ENCODE measurements at regions not wholly inside any gene's neighbourhood (a gene's known extent, or its start where the extent isn't known, plus 50 kb on each side); places are given as distances from the start of the nearest gene placed in this dataset.
"Not testable (repeated sequence)": the region's sequence is repeated elsewhere in the genome, so short reads cannot be mapped to it uniquely, and the experiment has no call there.

DNA sequence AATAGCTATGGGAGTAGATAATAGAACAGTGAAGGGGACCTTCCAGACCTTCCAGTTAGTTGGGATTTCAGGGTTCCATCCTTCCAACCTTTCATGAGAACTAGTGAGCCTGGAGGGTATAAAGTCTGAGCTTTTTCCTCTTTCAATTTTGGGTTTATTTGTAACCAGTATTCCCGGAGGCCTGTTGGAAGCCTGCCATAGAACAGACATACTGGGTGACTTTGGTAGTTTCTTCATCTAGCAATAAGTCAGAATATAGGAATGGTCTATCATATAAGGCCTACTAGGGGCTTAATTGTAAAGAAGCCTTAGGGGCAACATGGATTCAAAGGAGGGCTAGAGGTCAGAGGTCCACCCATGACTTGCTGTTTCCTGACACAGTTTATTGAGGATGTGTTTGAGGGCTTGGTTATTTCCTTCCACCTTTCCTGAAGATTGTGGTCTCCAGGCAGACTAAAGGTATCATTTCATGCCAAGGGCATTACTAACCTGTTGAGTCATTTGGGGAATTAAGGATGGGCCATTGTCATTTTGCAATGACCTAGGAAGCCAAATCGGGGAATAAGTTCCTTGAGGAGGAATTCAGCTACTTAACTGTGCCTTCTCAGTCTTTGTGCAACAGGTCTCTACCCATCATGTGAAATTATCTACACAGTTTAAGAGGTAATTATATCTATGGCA lies 410.3 kb downstream of the SLC6A15 start:
- DNase-seq (ENCODE audit: low read depth in 2 of 2) = no peak

DNA sequence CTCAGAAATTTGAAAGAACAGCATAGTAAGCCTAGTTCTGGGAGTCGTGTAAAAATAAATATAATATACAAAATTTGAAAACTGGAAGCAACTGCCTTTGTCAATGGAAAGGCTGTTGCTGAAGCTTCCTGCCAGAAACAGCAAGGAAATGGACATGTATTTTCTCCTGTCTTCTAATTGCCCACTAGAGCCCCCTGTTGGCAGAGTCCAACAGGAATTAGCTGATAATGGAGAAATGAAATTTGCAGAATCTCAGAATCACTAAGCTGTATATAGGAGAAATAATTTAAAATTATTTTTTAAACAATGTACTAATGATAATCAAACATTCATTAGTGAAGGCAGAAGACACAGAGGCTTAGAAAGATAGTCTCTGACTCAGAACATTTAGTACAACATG lies 414.8 kb downstream of the SLC6A15 start:
- no peak for DNase-seq (ENCODE audit: low read depth in 2 of 2)

DNA sequence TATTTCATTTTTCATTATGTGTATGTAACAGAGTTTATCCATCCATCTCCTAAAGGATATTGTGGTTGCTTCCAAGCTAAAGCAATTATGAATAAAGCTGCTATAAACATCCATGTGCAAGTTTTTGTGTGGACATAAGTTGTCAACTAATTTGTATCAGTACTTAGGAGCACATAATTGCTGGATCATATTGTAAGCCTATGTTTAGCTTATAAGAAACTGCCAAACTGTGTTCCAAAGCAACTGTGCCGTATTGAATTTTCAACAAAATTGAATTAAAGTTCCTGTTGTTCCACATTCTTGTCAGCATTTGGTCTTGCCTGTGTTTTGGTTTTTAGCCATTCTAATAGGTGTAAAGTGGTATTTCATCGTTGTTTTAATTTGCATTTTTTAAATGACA lies 416.9 kb downstream of the SLC6A15 start:
- no peak for DNase-seq (ENCODE audit: low read depth in 2 of 2)

DNA sequence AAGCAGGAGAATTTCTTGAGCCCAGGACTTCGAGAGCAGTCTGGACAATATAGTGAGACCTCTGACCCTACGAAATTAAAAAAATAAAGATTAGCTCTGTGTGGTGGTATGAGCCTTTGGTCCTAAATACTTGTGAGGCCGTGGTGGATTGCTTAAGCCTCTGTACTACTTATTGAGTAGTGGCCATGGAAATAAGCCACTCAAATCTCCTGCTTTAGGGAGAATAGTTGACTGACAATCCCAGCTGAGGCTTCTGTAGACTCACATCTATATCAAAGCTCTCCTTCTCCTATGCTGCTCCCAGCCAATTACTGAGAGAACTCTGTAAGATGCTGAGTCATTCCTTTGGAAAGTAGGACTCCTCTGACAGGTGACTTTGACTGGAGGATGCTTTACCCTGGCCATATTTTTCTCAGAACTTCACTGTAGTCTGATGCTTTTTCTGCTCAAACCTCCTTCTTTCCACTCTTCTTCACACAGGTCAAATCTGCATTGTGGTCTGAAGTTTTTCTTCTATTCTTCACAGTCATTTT lies 420.2 kb downstream of the SLC6A15 start:
- no peak for DNase-seq (ENCODE audit: low read depth in 2 of 2)

DNA sequence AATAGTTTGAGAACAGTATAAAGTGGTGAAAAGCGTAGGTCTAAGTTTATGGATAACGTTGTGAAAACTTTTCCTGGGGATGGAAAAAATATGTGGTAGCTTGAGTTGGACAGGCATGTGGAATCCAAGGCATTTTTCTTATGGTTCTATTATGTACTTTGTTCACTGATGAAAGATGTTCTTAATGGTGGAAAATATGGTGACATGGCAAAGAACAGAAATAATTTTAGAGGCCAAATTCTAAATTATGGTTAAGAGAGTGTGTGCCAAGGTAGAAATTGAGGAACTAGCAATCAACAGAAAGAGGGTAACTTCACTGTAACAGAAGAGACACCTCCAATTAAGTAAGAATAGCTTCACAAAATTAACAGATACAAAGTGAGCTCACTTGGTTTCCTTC lies 427.8 kb downstream of the SLC6A15 start:
- DNase-seq (ENCODE audit: low read depth in 2 of 2) = no peak

DNA sequence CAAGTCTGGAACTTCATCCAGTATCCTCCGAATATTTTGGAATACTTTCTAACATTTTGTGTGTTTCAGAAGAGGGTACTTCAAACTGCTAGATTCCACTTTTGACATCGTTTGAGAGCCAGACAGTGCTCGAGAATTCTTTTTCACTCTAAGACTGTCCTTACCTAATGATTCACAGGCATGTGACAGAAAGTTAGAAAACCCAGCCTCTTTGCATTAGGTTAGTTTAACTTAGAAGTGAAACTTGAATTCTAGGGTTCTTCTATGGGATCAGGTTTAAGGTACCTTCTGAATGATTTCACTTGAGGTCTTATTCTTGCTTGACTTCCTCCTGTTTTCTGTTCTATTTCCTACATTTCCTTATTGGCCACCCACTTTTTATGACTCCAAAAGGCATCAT lies 431.8 kb downstream of the SLC6A15 start:
- no peak for DNase-seq (ENCODE audit: low read depth in 2 of 2)

DNA sequence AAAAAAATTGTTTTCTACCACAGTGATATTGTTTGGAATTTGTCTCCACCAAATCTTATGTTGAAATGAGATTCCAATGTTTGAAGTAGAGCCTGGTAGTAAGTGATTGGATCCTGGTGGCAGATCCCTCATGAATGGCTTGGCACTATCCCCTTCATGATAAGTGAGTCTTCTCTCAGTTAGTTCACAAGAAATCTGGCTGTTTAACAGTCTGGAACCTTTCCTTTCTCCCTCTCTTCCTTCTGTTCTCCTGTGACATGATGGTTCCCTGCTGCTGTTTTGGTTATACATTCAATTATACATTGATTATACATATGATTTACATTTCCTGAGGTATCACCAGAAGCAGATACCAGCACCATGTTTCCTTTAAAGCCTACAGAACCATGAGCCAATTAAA lies 442.2 kb downstream of the SLC6A15 start:
- DNase-seq (ENCODE audit: low read depth in 2 of 2) = no peak

DNA sequence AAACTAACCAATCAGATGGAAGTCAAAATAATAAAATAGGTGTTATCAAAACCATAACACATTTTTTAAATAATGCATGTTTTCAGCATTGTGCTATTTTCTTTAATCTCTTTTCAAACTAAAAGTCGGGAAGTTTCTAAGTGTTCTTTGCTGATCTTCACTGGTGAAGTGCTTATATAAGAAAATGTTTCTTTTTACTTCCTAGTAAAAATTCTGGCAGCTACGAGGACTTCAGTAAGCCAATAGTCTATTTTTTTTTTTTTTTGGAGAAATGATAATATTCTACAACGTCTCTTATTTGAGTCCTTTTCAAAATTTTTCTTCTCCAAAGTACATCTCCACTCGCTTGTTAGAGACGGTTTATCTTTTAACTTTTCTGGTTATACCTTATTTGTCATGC lies 448.0 kb downstream of the SLC6A15 start:
- no peak for DNase-seq (ENCODE audit: low read depth in 2 of 2)

DNA sequence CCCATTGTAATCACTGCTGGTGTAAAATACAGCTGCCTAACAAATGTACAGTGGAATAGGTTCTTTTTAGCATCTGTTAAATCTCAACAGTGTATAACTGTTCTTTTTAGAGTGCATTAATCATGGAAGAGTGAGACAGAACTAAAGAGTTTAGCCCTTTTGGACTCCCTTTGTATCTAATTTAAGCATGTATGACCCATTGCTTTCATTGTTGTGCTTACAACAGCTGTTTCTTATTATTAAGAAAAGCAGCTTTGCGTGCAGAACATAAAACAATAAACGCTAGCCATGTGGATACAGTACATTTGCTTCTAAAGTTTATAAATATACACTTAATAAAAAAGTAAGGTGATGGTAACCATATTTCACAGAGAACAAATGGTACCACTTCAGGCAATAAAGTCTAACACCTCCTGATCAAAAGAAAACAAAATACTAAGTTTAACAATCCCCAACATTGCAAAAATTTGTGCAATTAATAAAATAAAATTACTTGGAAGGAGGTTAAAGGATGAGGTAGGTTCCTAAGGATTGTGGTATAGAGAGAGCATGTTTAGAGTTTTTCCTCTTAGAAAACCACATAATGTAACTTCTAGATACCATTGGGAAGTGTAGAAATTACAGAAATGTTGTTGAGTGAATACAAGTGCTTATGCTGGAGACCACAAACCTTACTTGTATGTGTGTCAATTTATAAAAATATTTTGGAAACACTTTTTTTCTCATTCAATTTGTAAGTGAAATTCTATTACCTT lies 448.7 kb downstream of the SLC6A15 start:
- no peak for DNase-seq (ENCODE audit: low read depth in 2 of 2)

DNA sequence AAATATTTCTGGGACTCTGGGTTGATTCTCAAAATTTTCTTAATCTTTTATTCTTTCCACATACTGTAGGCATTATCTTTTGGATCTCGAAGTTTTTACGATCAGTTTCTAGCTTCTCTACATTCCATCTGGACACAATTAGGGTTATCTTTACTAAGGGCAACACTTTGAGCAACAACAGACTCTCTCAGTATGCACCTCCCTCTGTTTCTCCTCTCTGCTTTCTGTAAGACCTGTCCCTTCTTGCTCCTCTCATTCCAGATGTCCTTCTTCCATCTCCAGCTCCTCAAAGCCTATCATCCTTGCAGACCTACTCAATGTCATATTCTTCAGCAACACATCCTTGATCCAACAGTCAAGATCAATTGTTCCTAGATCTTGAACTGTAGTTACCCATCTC lies 457.0 kb downstream of the SLC6A15 start:
- no peak for DNase-seq (ENCODE audit: low read depth in 2 of 2)

DNA sequence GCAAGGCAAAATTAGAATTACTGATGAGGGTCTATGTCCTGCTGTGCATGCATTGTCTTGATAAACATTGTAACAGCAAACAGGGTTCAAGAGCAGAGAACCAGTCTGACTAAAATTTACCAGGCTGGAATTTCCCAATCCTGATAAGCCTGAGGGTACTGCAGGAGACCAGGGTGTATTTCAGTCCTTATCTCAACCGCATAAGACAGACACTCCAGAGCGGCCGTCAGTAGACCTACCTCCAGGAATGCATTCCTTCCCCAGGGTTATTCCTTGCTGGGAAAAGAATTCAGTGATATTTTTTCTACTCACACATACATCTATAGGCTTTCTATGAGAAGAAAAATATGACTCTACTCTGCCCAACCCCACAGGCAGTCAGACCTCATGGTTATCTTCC lies 466.1 kb downstream of the SLC6A15 start:
- DNase-seq (ENCODE audit: low read depth in 2 of 2) = not testable (repeated sequence)

DNA sequence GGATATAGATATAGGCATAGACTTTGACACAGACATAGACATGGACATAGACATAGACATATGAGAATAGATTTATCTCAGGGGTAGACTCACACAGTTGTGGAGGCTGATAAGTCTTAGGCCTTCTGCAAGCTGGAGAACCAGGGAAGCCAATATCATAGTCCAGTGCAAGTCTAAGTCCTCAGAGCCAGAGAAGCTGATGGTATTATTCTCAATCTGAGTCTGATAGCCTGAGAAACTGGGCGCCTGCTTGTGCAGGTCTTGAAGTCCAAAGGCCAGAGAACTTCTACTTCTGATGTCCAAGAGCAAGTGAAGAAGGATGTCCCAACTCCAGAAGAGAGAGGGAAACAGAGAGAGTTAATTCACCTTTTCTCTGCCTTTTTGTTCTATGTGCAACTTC lies 476.5 kb downstream of the SLC6A15 start:
- DNase-seq (ENCODE audit: low read depth in 2 of 2) = no peak

DNA sequence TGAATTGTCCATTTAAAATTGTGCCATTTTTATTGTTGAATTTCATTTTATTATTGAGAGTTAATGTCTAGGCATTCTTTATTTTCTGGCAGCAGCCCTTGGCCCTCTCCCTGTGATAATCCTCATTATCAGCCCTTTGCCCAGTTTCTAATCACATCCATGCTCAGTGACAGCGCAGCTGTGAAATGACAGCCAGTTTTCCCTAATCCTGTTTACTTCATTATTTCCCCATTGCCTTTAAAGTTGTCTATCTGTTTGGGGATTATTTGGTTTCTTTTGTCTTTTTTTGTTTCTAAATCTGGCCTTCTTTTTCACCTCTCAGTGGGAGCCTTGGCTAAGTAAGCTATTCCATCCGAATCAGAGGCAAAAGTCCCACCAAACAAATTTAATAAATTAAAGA lies 476.9 kb downstream of the SLC6A15 start:
- no peak for DNase-seq (ENCODE audit: low read depth in 2 of 2)

DNA sequence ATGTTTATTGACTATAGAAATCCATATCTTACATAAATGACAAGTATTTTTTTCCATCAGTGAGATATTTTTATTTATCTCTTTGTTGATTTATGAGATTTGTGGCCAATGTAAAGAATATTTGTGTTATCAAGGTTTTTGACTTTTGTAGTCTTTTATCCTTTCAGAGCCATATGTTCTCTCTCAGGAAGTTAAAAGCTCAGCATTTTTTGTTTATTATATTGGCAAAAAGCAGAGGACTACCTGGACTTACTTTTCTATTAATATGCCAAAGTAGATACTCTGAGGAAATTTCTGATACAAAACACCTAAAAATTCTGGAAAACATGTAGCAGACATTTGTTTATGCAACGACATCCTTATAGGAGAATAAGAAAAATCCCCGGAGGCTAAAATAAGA lies 490.3 kb downstream of the SLC6A15 start:
- no peak for DNase-seq (ENCODE audit: low read depth in 2 of 2)

DNA sequence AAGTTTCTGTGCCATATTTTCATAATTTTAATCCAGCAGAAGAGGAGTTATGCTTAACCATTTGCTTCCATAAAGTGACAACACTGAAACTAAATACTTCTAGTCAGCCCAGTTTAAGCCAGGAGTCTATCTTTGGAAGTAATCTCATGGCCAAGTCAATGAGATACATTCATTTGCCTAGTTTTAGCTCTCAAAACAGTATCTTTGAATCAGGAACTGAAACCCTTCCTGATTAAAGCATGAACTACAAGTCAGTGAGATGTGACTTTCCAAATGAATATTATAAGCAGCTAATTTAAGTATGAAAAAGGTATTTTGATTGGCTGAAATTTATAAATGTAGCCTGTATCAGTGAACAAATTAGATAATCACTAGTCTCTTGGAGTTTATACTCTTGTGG lies 491.5 kb downstream of the SLC6A15 start:
- no peak for DNase-seq (ENCODE audit: low read depth in 2 of 2)

DNA sequence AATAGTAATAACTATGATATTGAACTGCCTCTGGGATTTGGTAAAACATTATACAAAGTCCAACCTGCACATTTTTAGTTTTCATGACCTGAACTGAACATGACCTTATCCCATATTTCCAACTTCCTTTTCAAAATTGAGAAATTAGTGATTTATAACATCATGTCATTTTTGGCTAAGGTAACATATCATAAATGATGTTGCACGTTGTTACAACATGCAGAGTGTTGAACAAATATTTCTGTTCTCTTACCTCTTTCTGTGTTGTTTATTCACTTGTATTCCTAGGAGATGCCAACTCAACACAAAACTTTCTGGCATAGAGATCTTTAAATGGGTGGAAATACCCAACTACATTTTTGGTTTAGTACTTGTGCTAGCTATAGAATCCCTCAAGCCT lies 496.0 kb downstream of the SLC6A15 start:
- DNase-seq (ENCODE audit: low read depth in 2 of 2) = no peak

DNA sequence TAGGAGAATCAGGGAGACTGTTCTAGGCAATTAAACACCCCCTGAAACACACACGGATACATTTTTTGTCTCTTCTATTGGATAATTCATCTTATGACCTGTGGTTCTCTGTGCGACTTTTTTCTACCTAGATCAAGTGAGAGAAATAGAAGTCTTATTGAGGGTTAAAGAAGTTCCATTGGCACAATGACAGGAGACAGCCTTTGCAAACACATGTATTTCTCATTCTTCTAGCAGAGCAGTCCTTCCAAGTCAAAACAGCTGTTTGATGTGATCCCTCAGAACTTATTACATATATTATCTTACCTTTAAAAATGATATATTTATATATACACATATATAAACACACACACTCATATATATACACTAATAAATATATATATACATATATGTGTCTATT lies 496.7 kb downstream of the SLC6A15 start:
- no peak for DNase-seq (ENCODE audit: low read depth in 2 of 2)

DNA sequence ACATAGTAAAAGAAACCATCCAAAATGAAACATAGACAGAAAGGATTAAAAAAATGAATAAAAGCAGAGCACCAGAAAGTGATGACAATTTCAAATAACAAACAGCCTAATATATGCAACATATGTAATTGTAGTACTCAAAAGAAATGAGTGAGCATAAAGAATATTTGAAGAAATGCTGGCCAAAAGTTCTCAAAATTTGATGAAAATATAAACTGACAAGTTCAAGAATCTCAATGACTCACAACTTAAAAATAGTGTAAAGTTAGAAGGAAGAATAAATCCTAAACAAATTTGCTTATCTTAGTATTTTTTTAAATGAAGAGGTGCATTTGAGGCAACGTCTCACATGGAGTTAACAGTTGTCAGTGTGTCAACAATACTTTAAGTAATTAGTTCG lies 498.9 kb downstream of the SLC6A15 start:
- no peak for DNase-seq (ENCODE audit: low read depth in 2 of 2)

DNA sequence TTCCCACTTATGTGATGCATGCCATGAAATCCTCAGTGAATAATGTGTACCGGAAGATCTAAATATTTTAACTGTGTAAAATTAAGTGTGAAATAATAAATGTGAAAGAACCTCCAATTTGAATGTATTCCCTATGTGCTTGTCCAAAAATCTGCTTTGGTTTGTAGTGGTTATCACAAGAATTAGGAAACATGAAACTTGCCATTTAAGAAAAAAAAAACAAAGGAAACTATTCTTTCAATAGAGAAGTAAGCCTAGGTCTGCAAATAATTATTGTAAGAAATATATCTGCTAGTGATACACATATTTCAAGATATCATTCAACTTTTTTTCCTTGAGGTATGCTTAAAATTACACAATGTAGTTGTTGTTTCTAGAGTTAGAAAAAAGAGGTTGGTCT lies 500.4 kb downstream of the SLC6A15 start:
- no peak for DNase-seq (ENCODE audit: low read depth in 2 of 2)

DNA sequence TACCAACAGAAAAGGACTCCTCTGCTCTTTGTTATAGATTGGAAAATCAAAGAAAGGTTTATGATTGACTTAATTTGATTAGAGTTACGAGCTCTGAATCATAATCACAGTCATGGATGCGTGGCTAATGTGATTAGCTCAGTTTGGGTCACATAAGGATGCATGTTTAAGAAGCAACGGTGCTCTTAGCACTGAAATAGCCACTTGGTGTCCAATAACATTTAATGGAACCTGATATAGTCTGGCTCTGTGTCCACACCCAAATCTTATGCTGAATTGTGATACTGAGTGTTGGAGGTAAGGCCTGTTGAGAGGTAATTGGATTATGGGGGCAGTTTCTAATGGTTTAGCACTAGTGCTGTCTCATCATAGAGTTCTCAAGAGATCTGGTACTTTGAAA lies 501.6 kb downstream of the SLC6A15 start:
- DNase-seq (ENCODE audit: low read depth in 2 of 2) = no peak

DNA sequence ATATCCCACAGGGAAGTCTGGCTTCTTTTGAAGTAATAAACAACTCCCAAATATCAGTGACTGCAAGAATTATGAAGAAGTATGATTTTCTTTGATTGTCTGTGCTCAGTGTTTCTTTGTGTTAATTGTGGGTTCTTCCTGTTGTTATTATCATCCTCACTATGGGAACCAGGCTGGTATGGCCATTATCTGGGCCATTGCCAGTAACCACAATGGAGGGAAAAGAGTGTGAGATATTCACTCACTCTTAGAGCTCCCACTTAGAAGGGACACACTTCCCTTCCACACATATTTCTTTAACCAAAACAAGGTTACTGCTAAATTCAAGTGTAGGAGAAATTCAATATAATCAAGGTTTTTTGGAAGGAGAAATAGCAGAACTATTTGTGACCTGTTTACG lies 503.7 kb downstream of the SLC6A15 start:
- no peak for DNase-seq (ENCODE audit: low read depth in 2 of 2)

DNA sequence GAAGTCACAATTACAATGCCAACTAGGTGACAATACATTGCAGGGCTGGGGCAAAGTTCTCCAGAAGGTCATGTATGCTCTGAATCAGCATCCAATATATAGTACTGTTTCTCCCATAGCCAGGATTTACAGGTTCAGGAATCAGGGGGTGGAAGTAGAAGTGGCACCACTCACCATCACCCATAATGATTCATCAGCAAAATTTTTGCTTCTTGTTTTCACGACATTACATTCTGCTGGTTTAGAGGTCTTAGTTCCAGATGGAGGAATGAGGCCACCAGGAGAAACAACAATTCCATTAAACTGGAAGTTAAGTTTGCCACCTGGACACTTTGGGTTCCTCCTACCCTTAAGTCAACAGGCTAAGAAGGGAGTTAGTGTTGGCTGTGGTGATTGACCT lies 505.9 kb downstream of the SLC6A15 start:
- not testable (repeated sequence) for DNase-seq (ENCODE audit: low read depth in 2 of 2)

DNA sequence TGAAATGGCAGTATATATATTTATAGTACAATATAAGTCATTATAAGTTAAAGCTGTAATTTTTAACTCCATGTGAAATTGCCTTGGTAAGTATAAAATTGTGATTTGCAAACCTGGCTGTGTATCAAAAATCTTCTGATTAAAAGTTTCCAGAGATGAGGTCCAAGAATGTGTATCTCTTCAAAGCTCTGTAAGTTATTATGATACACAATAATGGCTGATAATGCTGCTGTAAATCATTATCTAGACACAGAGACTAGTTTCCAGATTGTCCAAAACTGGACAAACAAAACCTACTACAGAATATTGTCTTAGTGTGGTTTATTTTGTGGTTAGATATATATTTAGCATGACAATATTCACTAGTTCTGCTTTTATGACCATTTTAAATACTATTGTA lies 514.8 kb downstream of the SLC6A15 start:
- no peak for DNase-seq (ENCODE audit: low read depth in 2 of 2)

Data from dermis microvascular lymphatic vessel endothelial cell (primary cell).